Mucosa of gallbladder (tissue), 1 donor: ENCODE measurements at regions not wholly inside any gene's neighbourhood (a gene's known extent, or its start where the extent isn't known, plus 50 kb on each side); places are given as distances from the start of the nearest gene placed in this dataset.
A peak's percentile ranks its signal among the peaks of the same experiment; 100 is the strongest.
"Not testable (repeated sequence)": the region's sequence is repeated elsewhere in the genome, so short reads cannot be mapped to it uniquely, and the experiment has no call there.

Experiments used
- DNase-seq: peaks from one replicate; pipeline ENCODE4 v3.0.0-alpha.2; 2020; ENCODE audit warnings: low spot score
- donor health status: DM: no; HTN: no; CAD: no.

- no peak for DNase-seq
Observed at GRCh38 chrX:43224496-43224895, 431.6 kb upstream of the MAOA start.

- DNase-seq = no peak
Observed at GRCh38 chrX:43225626-43226328, 430.3 kb upstream of the MAOA start.

- DNase-seq = no peak
Observed at GRCh38 chrX:43238461-43238945, 417.6 kb upstream of the MAOA start.

- DNase-seq = no peak
Observed at GRCh38 chrX:43239356-43239755, 416.7 kb upstream of the MAOA start.

- no peak for DNase-seq
Observed at GRCh38 chrX:43255596-43255995, 400.5 kb upstream of the MAOA start.

- DNase-seq = no peak
Observed at GRCh38 chrX:43266487-43266886, 389.6 kb upstream of the MAOA start.

GRCh38 chrX:43267652-43268051, 388.4 kb upstream of the MAOA start:
- no peak for DNase-seq

- no peak for DNase-seq
Observed at GRCh38 chrX:43269201-43269600, 386.9 kb upstream of the MAOA start.

- no peak for DNase-seq
Observed at GRCh38 chrX:43277879-43278278, 378.2 kb upstream of the MAOA start.

- no peak for DNase-seq
Observed at GRCh38 chrX:43278440-43278839, 377.7 kb upstream of the MAOA start.

- DNase-seq = no peak
Observed at GRCh38 chrX:43279341-43279808, 376.7 kb upstream of the MAOA start.

GRCh38 chrX:43283187-43283586, 372.9 kb upstream of the MAOA start:
- no peak for DNase-seq

- DNase-seq = not testable (repeated sequence)
Observed at GRCh38 chrX:43311625-43312024, 344.5 kb upstream of the MAOA start.

- no peak for DNase-seq
Observed at GRCh38 chrX:43313035-43313434, 343.1 kb upstream of the MAOA start.

- no peak for DNase-seq
Observed at GRCh38 chrX:43314525-43314924, 341.6 kb upstream of the MAOA start.

GRCh38 chrX:43315622-43316021, 340.5 kb upstream of the MAOA start:
- no peak for DNase-seq

- DNase-seq = no peak
Observed at GRCh38 chrX:43316146-43316545, 340.0 kb upstream of the MAOA start.

- DNase-seq = no peak
Observed at GRCh38 chrX:43317378-43317777, 338.7 kb upstream of the MAOA start.

- DNase-seq = peak; percentile 18
Observed at GRCh38 chrX:43328358-43328946, 327.6 kb upstream of the MAOA start.

GRCh38 chrX:43333543-43333942, 322.6 kb upstream of the MAOA start:
- DNase-seq = no peak

GRCh38 chrX:43345166-43345565, 310.9 kb upstream of the MAOA start:
- no peak for DNase-seq

- peak; percentile 37 for DNase-seq
Observed at GRCh38 chrX:43349363-43349762, 306.7 kb upstream of the MAOA start.

- DNase-seq = no peak
Observed at GRCh38 chrX:43350935-43351334, 305.2 kb upstream of the MAOA start.

- DNase-seq = no peak
Observed at GRCh38 chrX:43357741-43358140, 298.4 kb upstream of the MAOA start.
